ENCODE measurements at regions not wholly inside any gene's neighbourhood (a gene's known extent, or its start where the extent isn't known, plus 50 kb on each side); places are given as distances from the start of the nearest gene placed in this dataset.

- DNase-seq = no peak
These were observed 260.5 kb downstream of the CYP26B1 start for GRCh38 chr2:71887196-71887595.

- no peak for DNase-seq
These were observed 261.4 kb downstream of the CYP26B1 start for GRCh38 chr2:71886241-71886640.

GRCh38 chr2:71884303-71885042, 263.2 kb downstream of the CYP26B1 start:
- no peak for DNase-seq

- DNase-seq = peak; percentile 30
These were observed 264.7 kb downstream of the CYP26B1 start for GRCh38 chr2:71882949-71883472.

GRCh38 chr2:71882236-71882946, 265.3 kb downstream of the CYP26B1 start:
- DNase-seq = no peak

GRCh38 chr2:71880846-71881610, 266.6 kb downstream of the CYP26B1 start:
- no peak for DNase-seq

GRCh38 chr2:71880287-71880686, 267.4 kb downstream of the CYP26B1 start:
- DNase-seq = no peak

- no peak for DNase-seq
These were observed 268.0 kb downstream of the CYP26B1 start for GRCh38 chr2:71879509-71880184.

GRCh38 chr2:71878626-71879508, 268.8 kb downstream of the CYP26B1 start:
- no peak for DNase-seq

- no peak for DNase-seq
These were observed 270.0 kb downstream of the CYP26B1 start for GRCh38 chr2:71877636-71878035.

GRCh38 chr2:71876542-71877451, 270.9 kb downstream of the CYP26B1 start:
- DNase-seq = no peak

GRCh38 chr2:71872466-71873051, 275.1 kb downstream of the CYP26B1 start:
- DNase-seq = no peak

GRCh38 chr2:71865391-71865965, 282.2 kb downstream of the CYP26B1 start:
- no peak for DNase-seq

- DNase-seq = no peak
These were observed 283.6 kb downstream of the CYP26B1 start for GRCh38 chr2:71864085-71864484.

GRCh38 chr2:71863396-71863795, 284.3 kb downstream of the CYP26B1 start:
- DNase-seq = no peak

- DNase-seq = no peak
These were observed 284.7 kb downstream of the CYP26B1 start for GRCh38 chr2:71862921-71863320.

- no peak for DNase-seq
These were observed 286.2 kb downstream of the CYP26B1 start for GRCh38 chr2:71861186-71862160.

- no peak for DNase-seq
These were observed 287.2 kb downstream of the CYP26B1 start for GRCh38 chr2:71860381-71860926.
